ENCODE measurements at regions not wholly inside any gene's neighbourhood (a gene's known extent, or its start where the extent isn't known, plus 50 kb on each side); places are given as distances from the start of the nearest gene placed in this dataset.

- TF ChIP-seq CTCF (IDR thresholded peaks at IDR 0.05): no peak
- TF ChIP-seq POLR2AphosphoS5 (IDR thresholded peaks at IDR 0.05): no peak
- TF ChIP-seq POLR2A (IDR thresholded peaks at IDR 0.05): no peak
Measured at GRCh38 chr22:48651981-48652538, 1175.6 kb downstream of the BRD1 start.
